ENCODE measurements at regions not wholly inside any gene's neighbourhood (a gene's known extent, or its start where the extent isn't known, plus 50 kb on each side); places are given as distances from the start of the nearest gene placed in this dataset.

DNA sequence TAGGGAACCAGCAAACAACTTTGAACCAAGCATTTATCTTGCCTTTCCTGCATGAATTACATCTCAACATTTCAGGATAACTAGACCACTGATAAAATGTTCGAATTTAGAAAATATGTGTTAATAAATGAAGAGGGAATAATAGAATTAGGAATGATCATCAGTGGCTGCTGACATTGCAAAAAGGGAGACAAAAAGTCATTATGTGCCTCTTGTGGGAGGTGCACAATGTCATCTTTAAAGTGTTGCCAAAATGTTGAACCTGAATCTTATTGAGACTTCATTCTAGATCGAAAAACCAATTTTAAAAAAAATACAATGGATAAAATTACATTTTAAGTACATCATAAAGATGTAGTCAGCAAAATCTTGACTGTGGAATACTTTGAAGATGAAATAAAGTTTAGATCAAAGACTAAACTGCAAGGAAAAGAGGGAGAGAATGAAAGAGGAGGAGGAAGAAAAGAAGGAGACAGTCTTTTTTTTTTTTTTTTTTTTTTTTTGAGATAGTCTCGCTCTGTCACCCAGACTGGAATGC lies 299.3 kb downstream of the FBXW7 start:
- DNase-seq (ENCODE audit: low spot score) (no peak), FAIRE-seq (no peak)

GRCh38 chr4:152235718-152236117 lies 300.2 kb downstream of the FBXW7 start:
- DNase-seq (ENCODE audit: low spot score): no peak
- FAIRE-seq: no peak

DNA sequence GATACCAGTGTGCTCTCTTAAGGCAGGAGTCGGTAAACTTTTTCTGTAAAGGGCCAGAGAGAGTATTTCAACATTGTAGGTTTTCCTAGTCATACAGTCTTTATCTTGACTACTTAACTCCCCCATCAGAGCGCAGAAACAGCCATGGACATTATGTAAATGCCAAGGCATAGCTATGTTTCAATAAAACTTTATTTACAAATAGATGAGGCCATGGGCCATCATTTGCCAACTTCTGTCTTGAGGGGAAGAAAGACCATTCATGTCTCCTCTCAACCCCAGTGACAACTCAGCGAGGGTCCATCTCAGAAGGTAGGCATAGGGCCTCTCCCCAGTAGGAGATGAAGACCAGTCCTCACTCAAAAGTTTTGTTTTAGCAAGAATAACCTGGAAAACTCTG lies 301.3 kb downstream of the FBXW7 start:
- FAIRE-seq (no peak), DNase-seq (ENCODE audit: low spot score) (no peak)

- DNase-seq (ENCODE audit: low spot score) (no peak), FAIRE-seq (no peak)
Measured at GRCh38 chr4:152232271-152232670, 303.6 kb downstream of the FBXW7 start.

GRCh38 chr4:152229782-152230289 lies 306.1 kb downstream of the FBXW7 start:
- no peak for FAIRE-seq

DNA sequence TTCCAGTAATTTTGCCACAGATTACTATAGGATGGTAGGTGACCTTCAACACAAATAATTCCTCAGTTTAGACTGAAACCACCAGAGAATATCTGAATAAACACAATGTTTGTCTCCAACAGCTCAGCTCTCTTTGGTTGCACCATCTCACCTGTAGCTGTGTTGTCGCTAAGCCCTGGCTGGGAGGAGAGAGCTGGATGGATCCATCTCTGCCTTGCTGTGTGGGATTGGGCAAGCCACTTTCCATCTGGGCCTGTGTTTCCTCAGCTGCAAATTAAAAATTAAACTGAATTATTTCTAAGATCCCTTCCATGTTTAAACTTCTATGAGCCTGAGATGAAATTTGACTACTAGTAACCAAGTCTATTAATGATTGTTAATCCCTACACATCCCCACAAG lies 310.2 kb downstream of the FBXW7 start:
- FAIRE-seq (no peak), DNase-seq (ENCODE audit: low spot score) (no peak)

More at GRCh38 chr4:152229782-152230289, 306.1 kb downstream of the FBXW7 start:
- DNase-seq (ENCODE audit: low spot score): no peak

DNA sequence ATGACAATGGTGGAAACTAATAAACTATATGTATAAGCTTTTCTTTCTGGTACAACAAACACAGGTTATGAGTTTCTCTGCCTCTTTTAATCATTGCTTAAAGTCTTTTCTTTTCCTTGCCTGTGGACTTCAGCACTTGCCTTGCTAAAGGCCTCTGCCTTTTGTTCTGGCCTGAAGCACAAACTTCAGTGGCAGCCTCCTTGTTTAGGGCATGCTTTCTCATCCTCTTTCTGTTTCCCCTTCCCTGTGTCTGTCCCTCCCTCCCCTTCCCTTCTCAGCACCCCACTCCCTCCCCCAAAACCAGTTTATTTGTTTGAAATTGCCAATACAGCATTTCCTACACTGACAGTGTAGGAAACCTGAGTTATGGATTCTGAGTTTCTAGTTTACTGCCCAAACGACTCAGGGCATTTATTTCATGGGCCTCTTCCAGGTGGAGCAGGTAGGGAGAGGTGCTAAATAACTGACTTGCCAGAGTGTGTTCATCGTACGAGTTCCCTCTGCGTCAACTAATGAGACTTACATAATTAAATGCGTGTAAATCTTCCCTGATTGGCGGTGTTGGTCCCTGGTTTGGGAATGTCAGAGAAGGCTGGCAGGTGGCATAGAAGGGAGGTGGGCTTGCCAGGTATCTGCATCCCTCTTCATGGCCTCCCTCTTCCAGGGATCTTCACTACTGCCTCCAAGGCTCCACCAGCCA lies 311.0 kb downstream of the FBXW7 start:
- no peak for FAIRE-seq

DNA sequence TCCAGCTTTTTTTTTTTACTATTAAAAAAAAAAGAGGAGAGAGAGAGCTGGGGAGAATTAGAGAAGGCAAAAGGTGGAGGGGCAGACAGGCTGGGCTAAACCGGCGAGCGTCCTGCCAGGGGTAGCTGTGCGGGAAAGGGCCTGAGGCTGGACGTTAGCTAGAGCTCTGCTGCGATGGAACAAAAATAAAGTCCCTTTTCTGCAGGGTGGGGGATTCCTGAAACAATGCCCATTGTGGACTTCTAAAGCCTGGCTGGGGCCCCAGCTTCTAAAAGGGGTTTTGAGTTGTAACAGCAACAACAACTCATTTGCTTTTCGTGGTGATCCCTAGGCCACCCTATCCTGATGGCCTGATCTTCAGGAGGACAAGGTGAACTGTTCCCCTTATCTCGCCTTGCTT lies 311.7 kb downstream of the FBXW7 start:
- no peak for FAIRE-seq

More for the DNA sequence above, 311.0 kb downstream of the FBXW7 start:
- no peak for DNase-seq (ENCODE audit: low spot score)

DNA sequence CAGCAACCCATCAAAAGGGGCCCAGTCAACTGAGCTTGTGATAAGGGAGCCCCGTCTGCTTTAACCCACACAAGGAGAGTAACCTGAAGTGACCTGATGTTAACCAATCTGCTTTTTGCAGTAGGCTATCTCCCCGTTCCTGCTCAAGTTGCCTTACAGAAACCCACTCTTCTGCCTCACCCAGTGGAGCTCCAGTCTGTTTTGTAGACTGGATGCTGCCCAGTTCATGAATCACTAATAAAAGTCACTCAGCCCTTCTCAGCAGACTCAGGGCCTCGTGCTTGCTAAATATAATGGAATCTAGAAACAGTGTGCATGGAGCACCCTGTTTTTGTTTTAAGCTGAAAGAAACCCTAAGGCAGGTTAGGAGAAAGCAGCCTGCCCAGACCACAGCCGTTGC lies 312.3 kb downstream of the FBXW7 start:
- no peak for FAIRE-seq
- no peak for DNase-seq (ENCODE audit: low spot score)

More for the DNA sequence above, 311.7 kb downstream of the FBXW7 start:
- no peak for DNase-seq (ENCODE audit: low spot score)

DNA sequence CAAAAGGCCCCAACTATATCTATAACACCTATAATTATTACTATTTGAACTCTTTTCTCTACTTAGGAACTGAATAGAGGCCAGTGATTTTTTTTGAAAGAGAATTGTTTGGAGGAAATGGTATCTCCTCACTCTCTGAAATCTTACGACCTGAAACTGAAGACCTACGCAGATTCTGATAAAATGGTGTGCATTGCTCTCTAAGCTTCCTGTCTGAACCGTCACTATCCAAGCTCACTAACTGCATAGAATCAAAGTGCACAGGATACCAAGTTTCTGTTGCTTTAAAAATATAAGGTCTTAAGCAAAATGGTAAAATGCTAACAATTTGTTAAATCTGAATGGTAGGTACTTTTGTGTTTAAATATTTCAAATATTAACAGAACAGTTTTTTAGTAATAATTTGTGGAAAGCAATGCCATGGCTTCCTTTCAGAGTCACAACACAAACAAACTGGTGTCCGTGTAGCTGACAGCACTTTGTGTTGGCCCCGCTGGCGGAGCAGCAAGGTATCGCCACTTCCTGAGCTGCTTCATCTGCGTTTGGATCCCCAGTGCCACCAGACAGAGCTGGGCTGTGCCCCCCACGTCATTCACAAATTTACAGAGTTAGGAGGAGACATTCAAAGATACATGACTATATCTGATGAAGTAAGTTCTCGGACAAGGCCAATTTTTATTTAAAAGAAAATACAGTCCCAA lies 313.9 kb downstream of the FBXW7 start:
- DNase-seq (ENCODE audit: low spot score) (no peak), FAIRE-seq (no peak)

DNA sequence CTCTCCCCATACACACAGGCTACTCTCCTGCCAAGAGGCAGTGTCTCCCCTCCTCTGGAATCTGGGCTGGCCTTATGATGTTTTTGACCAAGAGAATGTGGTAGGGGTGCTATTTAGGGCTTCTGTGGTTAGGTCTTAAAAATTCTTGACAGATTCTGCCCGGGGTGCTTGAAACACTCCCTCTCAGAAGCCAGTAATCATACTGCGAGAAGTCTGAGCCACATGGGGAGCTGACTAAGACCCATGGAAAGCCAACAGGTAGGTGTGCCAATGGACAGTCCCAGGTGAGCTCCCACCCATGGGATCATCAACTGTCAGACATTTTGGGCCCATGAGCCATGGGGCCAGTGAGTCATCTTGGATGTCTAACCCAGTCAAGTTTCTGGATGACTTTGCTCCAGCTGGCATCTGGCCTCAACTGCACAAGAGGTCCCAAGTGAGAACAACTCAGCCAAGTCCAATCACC lies 315.7 kb downstream of the FBXW7 start:
- DNase-seq (ENCODE audit: low spot score): no peak
- FAIRE-seq: no peak

- no peak for DNase-seq (ENCODE audit: low spot score)
- no peak for FAIRE-seq
Measured at GRCh38 chr4:152218576-152218975, 317.3 kb downstream of the FBXW7 start.

GRCh38 chr4:152217896-152218295 lies 318.0 kb downstream of the FBXW7 start:
- no peak for FAIRE-seq
- no peak for DNase-seq (ENCODE audit: low spot score)

DNA sequence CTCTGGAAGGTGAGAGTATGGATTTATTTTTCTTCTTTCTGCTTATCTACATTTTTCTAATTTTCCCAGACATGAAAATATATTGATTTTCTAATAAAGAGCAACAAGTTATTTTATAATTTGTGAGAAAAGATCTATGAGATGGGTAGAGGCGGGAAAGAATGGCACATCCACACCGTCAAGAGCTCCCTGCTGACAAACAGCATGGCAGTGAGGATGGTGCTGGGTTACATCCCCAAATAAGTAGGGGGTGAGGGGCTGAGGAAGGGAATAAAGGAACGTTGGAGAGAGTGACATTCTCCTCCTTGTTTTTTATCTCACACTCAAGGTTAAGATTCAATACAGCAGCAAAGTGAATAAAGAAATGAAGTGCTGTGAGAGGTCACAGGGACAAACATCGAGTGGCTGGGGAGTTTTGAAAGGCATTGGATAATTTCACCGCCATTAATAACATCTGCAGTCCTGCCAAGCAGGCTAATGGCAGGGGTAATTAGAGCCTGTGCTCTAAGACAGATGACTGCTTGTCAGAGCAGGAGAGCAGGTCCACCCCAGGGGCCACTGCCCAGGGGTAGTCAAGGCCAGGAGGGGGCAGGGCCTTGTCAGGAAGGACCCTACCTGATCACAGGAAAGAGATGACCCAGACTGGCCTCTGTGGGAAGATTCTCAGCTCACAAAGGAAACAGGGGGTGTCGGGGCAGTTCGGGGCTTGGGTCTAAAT lies 323.8 kb downstream of the FBXW7 start:
- FAIRE-seq: no peak
- no peak for DNase-seq (ENCODE audit: low spot score)

- FAIRE-seq (no peak), DNase-seq (ENCODE audit: low spot score) (no peak)
Measured at GRCh38 chr4:152209772-152210493, 326.0 kb downstream of the FBXW7 start.

- FAIRE-seq (no peak), DNase-seq (ENCODE audit: low spot score) (no peak)
Measured at GRCh38 chr4:152207378-152207720, 328.5 kb downstream of the FBXW7 start.

- DNase-seq (ENCODE audit: low spot score): no peak
- FAIRE-seq: no peak
Measured at GRCh38 chr4:152206646-152207377, 329.1 kb downstream of the FBXW7 start.

GRCh38 chr4:152206185-152206584 lies 329.7 kb downstream of the FBXW7 start:
- FAIRE-seq (no peak), DNase-seq (ENCODE audit: low spot score) (no peak)

DNA sequence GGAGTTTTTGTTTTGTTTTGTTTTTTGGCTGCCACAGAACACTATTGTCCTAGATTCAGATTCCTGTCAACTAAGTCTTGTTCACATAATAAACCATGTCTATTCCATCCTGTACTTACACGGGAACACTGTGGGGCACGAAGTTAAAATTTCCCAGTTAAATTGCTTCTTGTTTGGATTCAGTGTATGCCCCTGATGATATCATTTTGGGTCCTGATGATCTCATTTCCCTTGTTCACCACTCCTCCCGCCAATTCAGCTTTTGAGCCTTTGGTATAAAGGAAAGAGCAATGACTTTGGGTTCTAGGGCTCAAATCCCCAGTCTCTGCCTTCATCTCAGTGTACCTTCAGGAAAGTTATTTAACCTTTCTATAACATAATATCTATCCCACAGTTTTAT lies 333.5 kb downstream of the FBXW7 start:
- no peak for DNase-seq (ENCODE audit: low spot score)
- no peak for FAIRE-seq

GRCh38 chr4:152200511-152201333 lies 335.2 kb downstream of the FBXW7 start:
- FAIRE-seq (no peak), DNase-seq (ENCODE audit: low spot score) (no peak)

Data from RCC 7860 (cell line).